COLO829 (cell line): ENCODE measurements at regions not wholly inside any gene's neighbourhood (a gene's known extent, or its start where the extent isn't known, plus 50 kb on each side); places are given as distances from the start of the nearest gene placed in this dataset.
"Not testable (repeated sequence)": the region's sequence is repeated elsewhere in the genome, so short reads cannot be mapped to it uniquely, and the experiment has no call there.

Experiments used
- DNase-seq: peaks from one replicate; pipeline ENCODE4 v3.0.0; 2012; ENCODE audit warnings: low spot score

DNA sequence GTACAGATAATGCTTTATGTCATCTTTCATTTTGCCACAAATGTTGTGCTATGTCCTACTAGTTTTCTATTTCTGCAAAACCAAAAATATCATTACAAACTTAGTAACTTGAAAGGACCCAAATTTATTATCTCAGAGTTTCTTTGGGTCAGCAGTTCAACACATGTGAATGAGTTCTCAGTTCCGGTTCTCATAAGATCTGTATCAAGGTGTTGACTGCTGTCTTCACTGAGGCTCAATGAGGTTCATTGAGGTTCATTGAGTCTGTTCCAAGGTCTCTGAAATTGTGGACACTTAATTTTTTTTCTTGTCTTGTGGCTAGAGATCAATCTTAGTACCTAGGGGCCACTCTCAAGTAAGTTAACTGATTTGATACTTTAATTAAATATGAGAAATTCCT, 525.1 kb upstream of the BRINP3 start:
- no peak for DNase-seq

DNA sequence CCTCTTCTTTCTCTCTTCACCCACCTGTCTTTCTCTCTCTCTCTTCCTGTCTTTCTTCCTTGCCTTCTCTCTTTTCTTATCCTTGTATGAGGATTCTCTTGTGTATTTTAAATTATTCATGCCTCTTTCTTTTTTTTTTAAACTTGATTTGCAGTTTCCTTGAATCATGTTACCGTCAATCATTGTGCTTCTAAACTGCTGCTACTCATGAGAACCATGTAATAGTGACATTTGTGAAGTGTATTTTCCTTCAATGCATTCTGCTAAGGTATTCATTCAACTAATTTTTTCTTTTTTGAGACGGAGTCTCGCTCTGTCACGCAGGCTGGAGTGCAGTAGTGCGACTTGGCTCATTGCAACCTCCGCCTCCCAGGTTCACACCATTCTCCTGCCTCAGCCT, 539.1 kb upstream of the BRINP3 start:
- no peak for DNase-seq

- DNase-seq: peak; percentile 21
These were observed 545.2 kb upstream of the BRINP3 start for GRCh38 chr1:191022856-191023255.

DNA sequence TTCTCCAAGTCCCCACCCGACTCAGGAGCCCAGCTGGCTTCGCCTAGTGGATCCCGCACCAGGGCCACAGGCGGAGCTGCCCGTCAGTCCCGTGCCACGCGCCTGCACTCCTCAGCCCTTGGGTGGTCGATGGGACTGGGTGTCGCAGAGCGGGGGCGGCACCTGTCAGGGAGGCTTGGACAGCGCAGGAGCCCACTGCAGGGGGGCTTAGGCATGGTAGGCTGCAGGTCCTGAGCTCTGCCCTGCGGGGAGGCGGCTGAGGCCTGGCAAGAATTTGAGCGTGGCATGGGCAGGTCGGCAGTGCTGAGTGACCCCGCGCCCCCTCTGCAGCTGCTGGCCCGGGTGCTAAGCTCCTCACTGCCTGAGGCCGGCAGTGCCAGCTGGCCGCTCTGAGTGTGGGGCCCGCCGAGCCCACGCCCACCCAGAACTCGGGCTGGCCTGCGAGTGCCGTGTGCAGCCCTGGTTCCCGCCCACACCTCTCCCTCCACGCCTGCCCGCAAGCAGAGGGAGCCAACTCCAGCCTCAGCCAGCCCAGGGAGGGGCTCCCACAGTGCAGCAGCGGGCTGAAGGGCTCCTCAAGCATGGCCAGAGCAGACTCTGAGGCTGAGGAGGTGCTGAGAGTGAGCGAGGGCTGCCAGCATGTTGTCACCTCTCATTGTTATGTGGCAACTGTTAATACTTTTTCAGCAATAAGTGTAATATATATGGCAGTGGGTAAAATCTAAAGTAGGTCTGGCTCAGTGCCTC, 548.4 kb upstream of the BRINP3 start:
- no peak for DNase-seq

GRCh38 chr1:191026828-191027227, 549.2 kb upstream of the BRINP3 start:
- DNase-seq: no peak

DNA sequence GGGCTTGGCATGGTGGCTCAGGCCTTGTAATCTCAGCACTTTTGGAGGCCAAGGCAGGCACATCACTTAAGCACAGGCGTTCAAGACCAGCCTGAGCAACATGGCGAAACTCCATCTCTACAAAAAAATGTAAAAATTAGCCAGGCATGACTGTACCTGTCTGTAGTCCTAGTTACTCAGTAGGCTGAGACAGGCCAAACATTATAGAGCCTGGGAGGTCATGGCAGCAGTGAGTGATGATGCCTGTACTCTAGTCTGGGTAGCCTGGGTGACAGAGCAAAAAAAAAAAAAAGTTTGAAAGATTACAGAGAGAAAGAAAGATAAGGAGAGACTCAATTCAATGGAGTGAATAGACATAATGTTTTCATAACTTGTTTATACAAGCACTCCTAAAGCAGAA, 556.5 kb upstream of the BRINP3 start:
- no peak for DNase-seq

- no peak for DNase-seq
These were observed 565.4 kb upstream of the BRINP3 start for GRCh38 chr1:191043066-191043465.

DNA sequence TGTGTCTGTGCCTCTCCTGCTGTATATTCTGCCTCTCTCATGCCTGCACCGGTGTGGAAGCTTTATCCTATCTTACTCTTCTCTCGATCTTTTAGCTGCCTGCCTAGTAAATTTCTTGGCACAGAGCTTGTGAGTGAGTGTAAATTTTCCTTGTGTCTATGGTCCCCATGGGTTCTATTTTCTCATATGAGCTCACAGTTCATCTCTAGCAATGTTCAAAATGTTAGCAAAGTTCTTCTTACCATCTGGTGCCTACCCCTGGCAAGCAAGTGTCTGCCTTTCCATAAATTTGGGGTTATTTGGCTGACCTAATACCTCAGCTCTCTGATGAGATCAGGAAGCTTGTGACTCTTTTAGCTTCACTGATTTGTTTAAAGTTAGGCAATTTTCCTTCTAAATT, 572.1 kb upstream of the BRINP3 start:
- no peak for DNase-seq

- DNase-seq: no peak
These were observed 575.2 kb upstream of the BRINP3 start for GRCh38 chr1:191052888-191053287.

DNA sequence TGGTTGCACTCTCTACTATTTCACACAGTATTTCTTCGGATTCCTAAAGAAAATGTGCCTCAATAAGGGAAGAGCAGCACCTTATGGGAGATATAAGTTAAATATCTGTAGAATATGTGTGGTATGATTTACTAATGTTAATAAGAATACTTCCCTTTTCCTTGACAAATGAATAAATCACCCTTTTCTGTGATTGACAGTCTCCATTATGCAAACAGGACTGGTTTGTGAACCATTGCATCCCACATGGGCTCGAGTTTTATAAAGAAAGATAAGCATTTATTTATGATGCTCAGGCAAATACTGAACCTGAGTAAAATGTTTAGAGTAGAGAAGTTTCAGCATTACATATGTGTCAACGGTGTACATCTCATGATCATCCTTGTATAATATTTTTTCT, 587.7 kb upstream of the BRINP3 start:
- no peak for DNase-seq

- DNase-seq: no peak
These were observed 588.1 kb upstream of the BRINP3 start for GRCh38 chr1:191065771-191066170.

DNA sequence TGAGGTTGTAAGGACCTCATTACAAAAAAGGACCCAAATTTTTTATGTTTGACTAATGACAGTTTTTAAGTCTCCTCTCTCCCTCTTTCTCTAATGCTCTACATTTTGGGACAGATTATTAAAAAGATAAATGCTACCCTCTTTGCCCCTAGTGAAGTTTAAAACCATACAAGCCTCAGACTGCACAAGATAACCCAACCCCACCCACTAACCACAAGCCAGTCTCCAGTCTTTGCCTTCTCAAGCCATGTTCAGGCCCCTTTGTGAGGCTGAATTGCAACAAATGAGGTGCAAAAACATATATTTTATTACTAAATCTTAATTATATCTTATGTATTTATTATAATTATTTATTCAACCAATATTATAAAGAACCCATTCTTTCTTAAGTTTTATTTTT, 597.2 kb upstream of the BRINP3 start:
- DNase-seq: no peak

DNA sequence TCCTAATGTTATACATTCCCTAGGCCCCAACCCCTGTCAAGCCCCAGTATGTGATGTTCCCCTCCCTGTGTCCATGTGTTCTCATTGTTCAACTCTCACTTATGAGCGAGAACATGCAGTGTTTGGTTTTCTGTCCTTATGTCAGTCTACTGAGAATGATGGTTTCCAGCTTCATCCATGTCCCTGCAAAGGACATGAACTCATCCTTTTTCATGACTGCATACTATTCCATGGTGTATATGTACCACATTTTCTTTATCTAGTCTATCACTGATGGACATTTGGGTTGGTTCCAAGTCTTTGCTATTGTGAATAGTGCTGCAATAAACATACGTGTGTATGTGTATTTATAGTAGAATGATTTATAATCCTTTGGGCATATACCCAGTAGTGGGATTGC, 605.4 kb upstream of the BRINP3 start:
- DNase-seq: not testable (repeated sequence)

GRCh38 chr1:191085121-191085520, 607.5 kb upstream of the BRINP3 start:
- DNase-seq: no peak

- no peak for DNase-seq
These were observed 609.2 kb upstream of the BRINP3 start for GRCh38 chr1:191086910-191087309.

DNA sequence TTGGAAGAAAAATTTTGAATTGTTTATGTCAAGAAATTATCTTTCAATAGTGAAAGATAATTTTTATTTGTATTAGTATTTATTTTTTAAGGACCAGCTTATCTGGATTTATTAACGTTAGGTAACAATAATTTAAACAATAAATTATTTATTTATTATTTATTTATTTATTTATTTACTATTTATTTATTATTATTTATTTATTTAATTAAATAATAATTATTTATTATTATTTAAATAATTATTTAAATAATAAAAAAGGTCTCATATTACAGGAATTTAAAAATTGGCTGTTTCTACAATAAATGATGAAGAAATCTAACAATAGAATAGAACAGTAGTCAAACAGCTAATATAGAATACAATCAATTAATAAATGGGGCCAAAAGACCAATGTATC, 618.7 kb upstream of the BRINP3 start:
- no peak for DNase-seq

DNA sequence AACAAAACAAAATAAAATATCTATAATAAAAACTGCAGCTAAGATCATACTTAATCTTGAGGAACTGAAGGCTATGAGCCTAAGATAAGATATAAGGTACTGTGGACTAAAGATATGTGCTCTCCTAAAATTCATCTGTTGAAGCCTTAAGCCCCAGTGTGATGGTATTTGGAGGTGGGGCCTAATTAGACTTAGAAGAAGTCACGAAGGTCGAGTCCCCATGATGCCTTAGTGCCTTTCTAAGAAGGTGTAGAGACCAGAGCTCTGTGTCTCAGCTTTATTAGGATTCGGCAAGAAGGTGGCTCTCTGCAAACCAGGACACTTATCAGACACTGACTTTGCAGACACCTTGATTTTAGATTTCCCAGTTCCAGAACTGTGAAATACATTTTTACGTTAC, 622.0 kb upstream of the BRINP3 start:
- DNase-seq: no peak

- DNase-seq: no peak
These were observed 624.3 kb upstream of the BRINP3 start for GRCh38 chr1:191101960-191102359.

- no peak for DNase-seq
These were observed 648.3 kb upstream of the BRINP3 start for GRCh38 chr1:191125950-191126349.

GRCh38 chr1:191134796-191135195, 657.1 kb upstream of the BRINP3 start:
- DNase-seq: no peak

DNA sequence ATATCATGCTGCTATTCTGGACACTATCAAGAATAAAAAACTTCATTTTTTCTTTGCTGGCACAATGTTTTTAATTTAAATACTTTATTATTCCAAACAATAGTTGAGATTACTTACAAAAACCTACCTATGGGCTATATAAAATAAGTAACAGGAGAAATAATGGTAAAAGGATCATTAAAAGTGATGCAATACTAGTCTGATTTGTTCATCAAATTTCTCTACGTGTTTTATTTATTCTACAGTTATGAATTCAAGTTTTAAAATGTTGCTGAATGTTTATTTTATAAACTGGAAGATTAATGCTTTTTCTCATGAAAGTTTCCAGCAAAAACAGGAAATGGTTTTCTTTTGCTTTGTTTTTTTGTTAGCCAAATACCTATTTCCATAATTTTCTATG, 662.4 kb upstream of the BRINP3 start:
- no peak for DNase-seq

- no peak for DNase-seq
These were observed 665.1 kb upstream of the BRINP3 start for GRCh38 chr1:191142748-191143147.

- DNase-seq: no peak
These were observed 668.2 kb upstream of the BRINP3 start for GRCh38 chr1:191145834-191146233.

DNA sequence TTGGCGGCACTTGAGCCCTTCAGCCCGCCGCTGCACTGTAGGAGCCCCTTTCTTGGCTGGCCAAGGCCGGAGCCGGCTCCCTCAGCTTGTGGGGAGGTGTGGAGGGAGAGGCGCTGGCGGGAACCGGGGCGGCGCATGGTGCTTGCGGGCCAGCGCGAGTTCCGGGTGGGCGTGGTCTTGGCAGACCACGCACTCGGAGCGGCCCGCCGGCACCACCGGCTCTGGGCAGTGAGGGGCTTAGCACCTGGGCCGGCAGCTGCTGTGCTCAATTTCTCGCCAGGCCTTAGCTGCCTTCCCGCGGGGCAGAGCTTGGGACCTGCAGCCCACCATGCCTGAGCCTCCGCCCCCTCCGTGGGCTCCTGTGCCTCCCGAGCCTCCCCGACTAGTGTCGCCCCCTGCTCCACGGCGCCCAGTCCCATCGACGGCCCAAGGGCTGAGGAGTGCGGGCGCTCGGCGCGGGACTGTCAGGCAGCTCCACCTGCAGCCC, 673.7 kb upstream of the BRINP3 start:
- no peak for DNase-seq
